ENCODE measurements at regions not wholly inside any gene's neighbourhood (a gene's known extent, or its start where the extent isn't known, plus 50 kb on each side); places are given as distances from the start of the nearest gene placed in this dataset.

DNA sequence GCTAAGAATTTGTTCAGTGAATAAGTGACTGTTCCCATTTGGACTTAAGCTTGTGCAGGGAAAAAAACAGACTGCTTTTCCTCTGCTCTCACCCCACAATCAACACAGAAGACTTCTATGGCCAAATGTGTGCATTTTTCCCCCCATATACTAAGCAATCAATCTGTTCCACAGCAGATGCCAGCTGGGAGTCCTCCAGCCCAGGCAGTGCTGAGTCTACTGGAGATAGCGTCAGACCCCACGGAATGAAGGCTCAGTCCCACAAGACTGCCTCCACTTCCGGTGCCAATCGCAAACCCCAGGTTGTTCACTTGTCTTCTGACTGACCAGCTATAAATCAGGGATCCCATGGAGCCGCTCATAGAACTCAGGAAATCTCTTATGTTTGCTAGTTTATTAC lies 69.5 kb upstream of the ANKRD10 start:
- Histone ChIP-seq H3K9me1 (replicated peaks; ENCODE audit: control insufficient read depth, extremely low read depth, insufficient read depth, low read length) (no peaks in the 10 kb centered on the region), H3K27me3 (ENCODE audit: control insufficient read depth in 2 of 2, insufficient read depth in 2 of 2, low read length in 2 of 2) (peaks cover 7 to 9% of the 10 kb centered on the region in 2 experiments), H4K20me1 (replicated peaks; ENCODE audit: control insufficient read depth, extremely low read depth, insufficient read depth, low read length) (no peaks in the 10 kb centered on the region), H3K9me3 (replicated peaks; ENCODE audit: control insufficient read depth, insufficient read depth, low read length) (no peaks in the 10 kb centered on the region), H3K4me3 (replicated peaks in 1 of 3; ENCODE audit: insufficient read depth in 1 of 3, low read depth in 1 of 3, low read length in 3 of 3) (no peak overlapping the region), H2AFZ (ENCODE audit: low read depth, low read length) (no peak overlapping the region), H3K27ac (ENCODE audit: insufficient read depth, low read depth, low read length) (no peak overlapping the region), H3K9ac (replicated peaks; ENCODE audit: extremely low read depth, insufficient read depth, low read length) (no peak overlapping the region), H3K36me3 (ENCODE audit: control insufficient read depth in 2 of 2, extremely low read depth in 1 of 2, insufficient read depth in 2 of 2, low read length in 2 of 2) (no peaks in the 10 kb centered on the region), H3K4me1 (ENCODE audit: control insufficient read depth, extremely low read depth, insufficient read depth, low read length) (no peaks in the 10 kb centered on the region), H3K4me2 (ENCODE audit: insufficient read depth, low read length) (no peak overlapping the region), H3K79me2 (ENCODE audit: control insufficient read depth, insufficient read depth, low read length) (no peaks in the 10 kb centered on the region)
- FAIRE-seq (no peak), DNase-seq (ENCODE audit: low read depth, low spot score) (no peak)
- no TSS peak for BruUV-seq (replicated peaks)
- ChIA-PET CTCF (no interaction called here), POLR2A (no interaction called here)
- intact Hi-C loops (cut with micrococcal nuclease) = no loop called here
- dilution Hi-C loops (cut with MboI; ENCODE audit: extremely low pct_ligation_motif_present, low sequenced_read_pairs) = no loop called here
- TF ChIP-seq FOS (IDR thresholded peaks at IDR 0.05; ENCODE audit: borderline replicate concordance, insufficient read depth, low read length) (no peak), EZH2 (IDR thresholded peaks at IDR 0.05; ENCODE audit: borderline replicate concordance, low read depth, low read length, severe bottlenecking) (no peak), GATA2 (IDR thresholded peaks at IDR 0.05; ENCODE audit: insufficient read depth, insufficient read length, low read depth, low read length) (no peak), JUN (IDR thresholded peaks at IDR 0.05; ENCODE audit: borderline replicate concordance, insufficient read depth, insufficient read length, low read depth) (no peak), MYC (IDR thresholded peaks at IDR 0.05; ENCODE audit: low read depth, low read length) (no peak), POLR2AphosphoS5 (IDR thresholded peaks at IDR 0.05; ENCODE audit: insufficient read depth, low read depth, low read length) (no peak)
- TF ChIP-seq, protein P1, sequence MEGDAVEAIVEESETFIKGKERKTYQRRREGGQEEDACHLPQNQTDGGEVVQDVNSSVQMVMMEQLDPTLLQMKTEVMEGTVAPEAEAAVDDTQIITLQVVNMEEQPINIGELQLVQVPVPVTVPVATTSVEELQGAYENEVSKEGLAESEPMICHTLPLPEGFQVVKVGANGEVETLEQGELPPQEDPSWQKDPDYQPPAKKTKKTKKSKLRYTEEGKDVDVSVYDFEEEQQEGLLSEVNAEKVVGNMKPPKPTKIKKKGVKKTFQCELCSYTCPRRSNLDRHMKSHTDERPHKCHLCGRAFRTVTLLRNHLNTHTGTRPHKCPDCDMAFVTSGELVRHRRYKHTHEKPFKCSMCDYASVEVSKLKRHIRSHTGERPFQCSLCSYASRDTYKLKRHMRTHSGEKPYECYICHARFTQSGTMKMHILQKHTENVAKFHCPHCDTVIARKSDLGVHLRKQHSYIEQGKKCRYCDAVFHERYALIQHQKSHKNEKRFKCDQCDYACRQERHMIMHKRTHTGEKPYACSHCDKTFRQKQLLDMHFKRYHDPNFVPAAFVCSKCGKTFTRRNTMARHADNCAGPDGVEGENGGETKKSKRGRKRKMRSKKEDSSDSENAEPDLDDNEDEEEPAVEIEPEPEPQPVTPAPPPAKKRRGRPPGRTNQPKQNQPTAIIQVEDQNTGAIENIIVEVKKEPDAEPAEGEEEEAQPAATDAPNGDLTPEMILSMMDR (IDR thresholded peaks at IDR 0.05; ENCODE audit: extremely low read depth in 1 of 2, insufficient read depth in 1 of 2, low read depth in 1 of 2, low read length in 2 of 2) = no peak
- TF ChIP-seq, protein P2, sequence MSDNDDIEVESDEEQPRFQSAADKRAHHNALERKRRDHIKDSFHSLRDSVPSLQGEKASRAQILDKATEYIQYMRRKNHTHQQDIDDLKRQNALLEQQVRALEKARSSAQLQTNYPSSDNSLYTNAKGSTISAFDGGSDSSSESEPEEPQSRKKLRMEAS (IDR thresholded peaks at IDR 0.05; ENCODE audit: insufficient read depth, insufficient read length) = no peak

All from endothelial cell of umbilical vein (primary cell).